OCI-LY1 (cell line): ENCODE measurements at regions not wholly inside any gene's neighbourhood (a gene's known extent, or its start where the extent isn't known, plus 50 kb on each side); places are given as distances from the start of the nearest gene placed in this dataset.

Source experiments
- H2AFZ ChIP-seq: fragments of 200-600 bp; sonication (generic), shearing (Covaris generic); 2 replicates; pipeline ENCODE4 v1.6.0; 2014; ENCODE audit warnings: antibody characterized with exemption, mild to moderate bottlenecking, low read length
- H3F3A ChIP-seq: fragments of 200-600 bp; sonication (generic), shearing (Covaris generic); 2 replicates; pipeline ENCODE4 v1.6.0; 2014; ENCODE audit warnings: mild to moderate bottlenecking, antibody characterized with exemption, low read length, moderate library complexity; ENCODE audit not compliant: insufficient read depth
- H3K27ac ChIP-seq: fragments of 200-600 bp; sonication (generic); 2 replicates; pipeline ENCODE4 v1.5.1; 2014; ENCODE audit warnings: low read length, mixed run types, mild to moderate bottlenecking, low read depth; ENCODE audit not compliant: poor library complexity, severe bottlenecking
- H3K27me3 ChIP-seq: fragments of 200-600 bp; sonication (generic); 2 replicates; pipeline ENCODE4 v1.6.0; 2014; ENCODE audit warnings: antibody characterized with exemption, mild to moderate bottlenecking, low read length, moderate library complexity; ENCODE audit not compliant: insufficient read depth
- H3K36me3 ChIP-seq: fragments of 200-600 bp; sonication (generic); 2 replicates; pipeline ENCODE4 v1.6.1; 2014; ENCODE audit warnings: mild to moderate bottlenecking, antibody characterized with exemption, low read length, moderate library complexity, mixed read lengths; ENCODE audit not compliant: insufficient read depth
- H3K4me1 ChIP-seq: fragments of 200-600 bp; sonication (generic); 2 replicates; pipeline ENCODE4 v1.5.1; 2014; ENCODE audit warnings: mild to moderate bottlenecking, low read length, moderate library complexity; ENCODE audit not compliant: insufficient read depth, severe bottlenecking
- H3K4me2 ChIP-seq: fragments of 200-600 bp; sonication (generic), shearing (Covaris generic); 2 replicates; pipeline ENCODE4 v1.6.1; 2014; ENCODE audit warnings: low read length
- H3K4me3 ChIP-seq: fragments of 200-600 bp; sonication (generic); 2 replicates; pipeline ENCODE4 v1.5.1; 2014; ENCODE audit warnings: low read length, low read depth, mild to moderate bottlenecking, mixed read lengths; ENCODE audit not compliant: poor library complexity, severe bottlenecking
- H3K79me2 ChIP-seq: fragments of 200-600 bp; shearing (Covaris generic); 2 replicates; pipeline ENCODE4 v1.6.1; 2016; ENCODE audit warnings: mixed run types, low read length, mixed read lengths; ENCODE audit not compliant: insufficient read depth
- H3K9ac ChIP-seq: fragments of 200-600 bp; sonication (generic), shearing (Covaris generic); 2 replicates; pipeline ENCODE4 v1.6.1; 2014; ENCODE audit warnings: mild to moderate bottlenecking, low read length, mixed read lengths
- H3K9me2 ChIP-seq: fragments of 200-600 bp; sonication (generic), shearing (Covaris generic); 2 replicates; pipeline ENCODE4 v1.6.1; 2014; ENCODE audit warnings: low read depth, mild to moderate bottlenecking, low read length, mixed read lengths
- H3K9me3 ChIP-seq: fragments of 200-600 bp; shearing (Covaris generic); 2 replicates; pipeline ENCODE4 v1.6.1; 2014; ENCODE audit warnings: low read length, mixed read lengths
- H4K20me1 ChIP-seq: fragments of 200-600 bp; sonication (generic), shearing (Covaris generic); 2 replicates; pipeline ENCODE4 v1.6.0; 2016; ENCODE audit warnings: mild to moderate bottlenecking, low read length; ENCODE audit not compliant: insufficient read depth
- EZH2 ChIP-seq: fragments of 200-600 bp; sonication (generic), shearing (Covaris generic); IDR thresholded peaks from 2 replicates; pipeline ENCODE4 v1.8.0; 2017; ENCODE audit warnings: borderline replicate concordance, mixed run types, mild to moderate bottlenecking, antibody characterized with exemption, low read length, moderate library complexity, mixed read lengths
- TF ChIP-seq, protein P1 (sequence below): fragments of 200-600 bp; sonication (generic), shearing (Covaris generic); IDR thresholded peaks from 2 replicates; pipeline ENCODE4 v1.5.1; 2017; ENCODE audit warnings: mild to moderate bottlenecking, antibody characterized with exemption, low read length, moderate library complexity, mixed read lengths

DNA sequence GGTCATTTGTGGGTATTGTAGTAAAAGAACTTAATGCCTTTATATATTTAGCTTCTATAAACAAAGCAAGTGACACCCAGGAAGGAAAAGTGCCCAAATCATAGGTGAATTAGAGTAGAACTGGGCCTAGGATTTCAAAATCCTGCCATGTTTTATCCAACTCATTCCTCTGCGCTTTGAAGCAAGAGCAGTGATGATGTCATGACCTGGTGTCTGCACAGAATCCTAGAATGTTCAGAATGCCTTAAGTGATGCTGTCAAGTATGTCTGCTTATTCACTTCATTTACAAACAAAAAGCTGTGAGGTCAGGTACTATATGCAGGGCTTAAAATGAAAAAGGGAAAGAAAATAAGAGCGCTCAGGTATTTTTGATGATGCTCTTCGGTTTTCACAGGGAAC, 737.2 kb upstream of the ANKRD30A start:
- Histone ChIP-seq H3K4me2 (no peak overlapping the region), H3K27ac (no peak overlapping the region), H3K9me2 (no peaks in the 10 kb centered on the region), H3K36me3 (no peaks in the 10 kb centered on the region), H3K79me2 (no peaks in the 10 kb centered on the region), H3K9ac (no peak overlapping the region), H3F3A (no peaks in the 10 kb centered on the region), H3K27me3 (no peaks in the 10 kb centered on the region), H3K4me1 (no peaks in the 10 kb centered on the region), H3K4me3 (no peak overlapping the region), H2AFZ (no peak overlapping the region), H4K20me1 (no peaks in the 10 kb centered on the region), H3K9me3 (no peaks in the 10 kb centered on the region)
- TF ChIP-seq, protein P1, sequence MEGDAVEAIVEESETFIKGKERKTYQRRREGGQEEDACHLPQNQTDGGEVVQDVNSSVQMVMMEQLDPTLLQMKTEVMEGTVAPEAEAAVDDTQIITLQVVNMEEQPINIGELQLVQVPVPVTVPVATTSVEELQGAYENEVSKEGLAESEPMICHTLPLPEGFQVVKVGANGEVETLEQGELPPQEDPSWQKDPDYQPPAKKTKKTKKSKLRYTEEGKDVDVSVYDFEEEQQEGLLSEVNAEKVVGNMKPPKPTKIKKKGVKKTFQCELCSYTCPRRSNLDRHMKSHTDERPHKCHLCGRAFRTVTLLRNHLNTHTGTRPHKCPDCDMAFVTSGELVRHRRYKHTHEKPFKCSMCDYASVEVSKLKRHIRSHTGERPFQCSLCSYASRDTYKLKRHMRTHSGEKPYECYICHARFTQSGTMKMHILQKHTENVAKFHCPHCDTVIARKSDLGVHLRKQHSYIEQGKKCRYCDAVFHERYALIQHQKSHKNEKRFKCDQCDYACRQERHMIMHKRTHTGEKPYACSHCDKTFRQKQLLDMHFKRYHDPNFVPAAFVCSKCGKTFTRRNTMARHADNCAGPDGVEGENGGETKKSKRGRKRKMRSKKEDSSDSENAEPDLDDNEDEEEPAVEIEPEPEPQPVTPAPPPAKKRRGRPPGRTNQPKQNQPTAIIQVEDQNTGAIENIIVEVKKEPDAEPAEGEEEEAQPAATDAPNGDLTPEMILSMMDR: no peak
- TF ChIP-seq EZH2: no peak

DNA sequence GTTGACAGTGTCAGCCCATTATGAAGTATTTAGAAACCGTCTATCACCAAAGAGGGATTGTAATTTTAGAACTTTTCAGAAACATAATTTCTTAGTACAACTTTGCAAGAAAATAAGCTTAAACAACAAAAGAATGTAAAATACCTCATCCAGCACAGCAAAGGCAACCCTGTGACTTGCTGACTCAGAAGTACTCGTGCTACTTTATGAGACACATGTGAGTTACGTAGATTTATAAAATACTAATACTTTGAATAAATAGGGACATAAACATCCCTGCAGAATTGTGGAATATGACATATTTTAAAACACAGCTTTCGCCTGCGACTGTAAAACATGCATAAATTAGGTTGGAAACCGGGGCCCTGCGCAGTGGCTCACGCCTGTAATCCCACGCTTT, 739.7 kb upstream of the ANKRD30A start:
- Histone ChIP-seq H3K36me3 (no peaks in the 10 kb centered on the region), H3K4me3 (no peak overlapping the region), H3K4me2 (no peak overlapping the region), H3F3A (no peaks in the 10 kb centered on the region), H3K27ac (no peak overlapping the region), H3K9me3 (no peaks in the 10 kb centered on the region), H3K9me2 (no peaks in the 10 kb centered on the region), H2AFZ (no peak overlapping the region), H3K27me3 (no peaks in the 10 kb centered on the region), H3K79me2 (no peaks in the 10 kb centered on the region), H3K9ac (no peak overlapping the region), H4K20me1 (no peaks in the 10 kb centered on the region), H3K4me1 (no peaks in the 10 kb centered on the region)
- TF ChIP-seq, protein P1: no peak
- TF ChIP-seq EZH2: no peak

DNA sequence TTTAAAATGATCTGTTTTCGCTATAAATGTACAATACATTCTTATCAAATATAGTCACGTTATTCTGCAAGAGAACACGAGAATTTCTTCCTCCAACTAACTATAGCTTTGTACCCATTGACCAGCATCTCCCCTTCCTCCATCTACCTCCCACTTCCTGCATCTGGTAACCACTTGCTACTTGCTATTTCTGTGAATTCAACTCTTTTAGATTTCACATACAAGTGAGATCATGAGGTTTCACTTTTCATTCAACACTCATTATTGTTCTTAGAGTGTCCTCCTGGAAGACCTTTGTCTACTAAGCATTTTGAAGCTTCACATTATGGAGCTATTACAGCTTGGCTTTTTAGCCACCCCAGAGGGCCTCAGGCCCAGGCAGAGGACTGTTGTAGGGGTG, 741.3 kb upstream of the FZD8 start:
- Histone ChIP-seq H2AFZ (no peak overlapping the region), H3K79me2 (no peaks in the 10 kb centered on the region), H3K4me2 (no peak overlapping the region), H4K20me1 (no peaks in the 10 kb centered on the region), H3K9me3 (no peaks in the 10 kb centered on the region), H3K36me3 (no peaks in the 10 kb centered on the region), H3K27me3 (no peaks in the 10 kb centered on the region), H3K9ac (no peak overlapping the region), H3K27ac (no peak overlapping the region), H3K4me3 (no peak overlapping the region), H3K9me2 (no peaks in the 10 kb centered on the region), H3F3A (no peaks in the 10 kb centered on the region), H3K4me1 (no peaks in the 10 kb centered on the region)
- TF ChIP-seq, protein P1: no peak
- no peak for TF ChIP-seq EZH2
